Gastrocnemius medialis (tissue), 4 donors: ENCODE measurements at regions not wholly inside any gene's neighbourhood (a gene's known extent, or its start where the extent isn't known, plus 50 kb on each side); places are given as distances from the start of the nearest gene placed in this dataset.

Experiments used
- ATAC-seq, 2 donors: fragments of 150-250 bp; one replicate each; pipeline ENCODE4 v1.9.1; 2016
- DNase-seq, 2 donors: peaks; one replicate each; pipeline ENCODE4 v3.0.0-alpha.2; 2019
- H3K27ac ChIP-seq, 4 donors: fragments of 200-600 bp; sonication (generic); 1 replicate in 1 of 4; 2 replicates in 3 of 4; pipeline ENCODE4 v1.5.1; 2016 to 2018; ENCODE audit warnings: mild to moderate bottlenecking in 2 of 4, moderate library complexity in 1 of 4
- H3K27me3 ChIP-seq, 3 donors: fragments of 200-600 bp; sonication (generic) in 2 of 3; 1 replicate in 1 of 3; 2 replicates in 2 of 3; pipeline versions ENCODE4 v1.5.1 to v1.6.0; 2016 to 2019; ENCODE audit warnings: mild to moderate bottlenecking in 1 of 3, moderate library complexity in 1 of 3
- H3K36me3 ChIP-seq, 2 donors: fragments of 200-600 bp; sonication (generic) in 1 of 2; one replicate each; pipeline ENCODE4 v1.5.1; 2017 to 2018
- H3K4me1 ChIP-seq, 2 donors: fragments of 200-600 bp; sonication (generic) in 1 of 2; one replicate each; pipeline ENCODE4 v1.5.1; 2016 to 2017; ENCODE audit warnings: mild to moderate bottlenecking in 2 of 2
- H3K4me3 ChIP-seq, 4 donors: fragments of 200-600 bp; sonication (generic) in 3 of 4; 1 replicate in 1 of 4; 2 replicates in 3 of 4; pipeline ENCODE4 v1.5.1; 2016 to 2019; ENCODE audit warnings: mild to moderate bottlenecking in 2 of 4
- H3K9me3 ChIP-seq, 3 donors: fragments of 200-600 bp; sonication (generic) in 2 of 3; 1 replicate in 1 of 3; 2 replicates in 2 of 3; pipeline ENCODE4 v1.5.1; 2016 to 2019
- CTCF ChIP-seq, 5 experiments: fragments of 450-650 bp in 3 of 5; fragments of 200-600 bp in 2 of 5; sonication (generic) in 2 of 5; IDR thresholded peaks in 4 of 5; conservative IDR thresholded peaks in 1 of 5; 1 replicate in 4 of 5; 2 replicates in 1 of 5; pipeline ENCODE4 v1.5.1; 2016 to 2019; ENCODE audit warnings: antibody characterized with exemption in 5 of 5, mild to moderate bottlenecking in 3 of 5, moderate library complexity in 3 of 5
- POLR2A ChIP-seq, 2 donors: fragments of 450-650 bp; IDR thresholded peaks; one replicate each; pipeline ENCODE4 v1.6.1; 2017; ENCODE audit warnings: antibody characterized with exemption in 2 of 2, mild to moderate bottlenecking in 2 of 2, moderate library complexity in 2 of 2
- in situ Hi-C, 4 donors: fragments of 200-750 bp; cut with MboI; loops; one replicate each; pipeline versions ENCODE4 v1.15.0 to v1.8.0; 2017; ENCODE audit warnings: low sequenced_read_pairs in 4 of 4
- intact Hi-C: fragments of 100-400 bp; cut with DNase I; formaldehyde crosslinking; loops from one replicate; pipeline ENCODE4 v1.15.1; 2023; ENCODE audit warnings: low total_unique reads

- H3K27me3 ChIP-seq = no peaks in the 10 kb centered on the region
- no peak for DNase-seq
- TF ChIP-seq POLR2A (IDR thresholded peaks at IDR 0.05) (no peak), CTCF (IDR thresholded peaks at IDR 0.05 in 4 of 5, conservative IDR thresholded peaks at IDR 0.05 in 1 of 5) (no peak)
- intact Hi-C loops = no loop called here
- H3K27ac ChIP-seq = no peak overlapping the region
- in situ Hi-C loops = no loop called here
- no peaks in the 10 kb centered on the region for H3K4me1 ChIP-seq
- no peaks in the 10 kb centered on the region for H3K9me3 ChIP-seq
- no peaks in the 10 kb centered on the region for H3K36me3 ChIP-seq
- H3K4me3 ChIP-seq = no peak overlapping the region
- ATAC-seq = no peak
These were observed 365.1 kb upstream of the NOCT start for GRCh38 chr4:138650495-138650894.

- no peak overlapping the region for H3K27ac ChIP-seq
- no peak overlapping the region for H3K4me3 ChIP-seq
- TF ChIP-seq POLR2A (IDR thresholded peaks at IDR 0.05) = no peak
- TF ChIP-seq CTCF (IDR thresholded peaks at IDR 0.05 in 4 of 5, conservative IDR thresholded peaks at IDR 0.05 in 1 of 5) = no peak
- no peaks in the 10 kb centered on the region for H3K36me3 ChIP-seq
- H3K27me3 ChIP-seq = no peaks in the 10 kb centered on the region
- in situ Hi-C loops (no loop called here), intact Hi-C loops (no loop called here)
- no peaks in the 10 kb centered on the region for H3K9me3 ChIP-seq
- H3K4me1 ChIP-seq = no peaks in the 10 kb centered on the region
- ATAC-seq (no peak), DNase-seq (no peak)
These were observed 368.1 kb upstream of the NOCT start for GRCh38 chr4:138647433-138647832.

GRCh38 chr4:138646383-138646782, 369.2 kb upstream of the NOCT start:
- no peaks in the 10 kb centered on the region for H3K36me3 ChIP-seq
- in situ Hi-C loops = no loop called here
- H3K9me3 ChIP-seq = no peaks in the 10 kb centered on the region
- no peak overlapping the region for H3K4me3 ChIP-seq
- H3K27me3 ChIP-seq = no peaks in the 10 kb centered on the region
- no peaks in the 10 kb centered on the region for H3K4me1 ChIP-seq
- no peak for TF ChIP-seq POLR2A (IDR thresholded peaks at IDR 0.05)
- no peak overlapping the region for H3K27ac ChIP-seq
- intact Hi-C loops = no loop called here
- no peak for ATAC-seq
- no peak for DNase-seq

GRCh38 chr4:138645289-138645688, 370.3 kb upstream of the NOCT start:
- H3K4me1 ChIP-seq = no peaks in the 10 kb centered on the region
- intact Hi-C loops = no loop called here
- H3K27ac ChIP-seq = no peak overlapping the region
- TF ChIP-seq CTCF (IDR thresholded peaks at IDR 0.05 in 4 of 5, conservative IDR thresholded peaks at IDR 0.05 in 1 of 5) (no peak), POLR2A (IDR thresholded peaks at IDR 0.05) (no peak)
- no peaks in the 10 kb centered on the region for H3K36me3 ChIP-seq
- no peak overlapping the region for H3K4me3 ChIP-seq
- in situ Hi-C loops = no loop called here
- DNase-seq (no peak), ATAC-seq (no peak)
- H3K27me3 ChIP-seq = no peaks in the 10 kb centered on the region
- H3K9me3 ChIP-seq = no peaks in the 10 kb centered on the region

- intact Hi-C loops (no loop called here), in situ Hi-C loops (no loop called here)
- H3K27ac ChIP-seq = no peak overlapping the region
- no peaks in the 10 kb centered on the region for H3K9me3 ChIP-seq
- TF ChIP-seq CTCF (IDR thresholded peaks at IDR 0.05 in 4 of 5, conservative IDR thresholded peaks at IDR 0.05 in 1 of 5) = no peak
- TF ChIP-seq POLR2A (IDR thresholded peaks at IDR 0.05) = no peak
- H3K4me1 ChIP-seq = no peaks in the 10 kb centered on the region
- H3K36me3 ChIP-seq = no peaks in the 10 kb centered on the region
- no peak for ATAC-seq
- no peak overlapping the region for H3K4me3 ChIP-seq
- H3K27me3 ChIP-seq = no peaks in the 10 kb centered on the region
- DNase-seq = no peak
These were observed 371.3 kb upstream of the NOCT start for GRCh38 chr4:138644322-138644721.
